HG02571 (cell line): ENCODE measurements at regions not wholly inside any gene's neighbourhood (a gene's known extent, or its start where the extent isn't known, plus 50 kb on each side); places are given as distances from the start of the nearest gene placed in this dataset.

Source experiments
- ATAC-seq: cut with Tn5 transposase; IDR thresholded peaks from one replicate; pipeline ENCODE4 v1.9.1; 2021; ENCODE audit warnings: mild to moderate bottlenecking, moderate library complexity; ENCODE audit not compliant: unreplicated experiment

- ATAC-seq, result no peak
Measured at GRCh38 chr18:38415811-38416210, 850.2 kb upstream of the CELF4 start.

- no peak for ATAC-seq
Measured at GRCh38 chr18:38413193-38413592, 847.6 kb upstream of the CELF4 start.

GRCh38 chr18:38406607-38407006, 841.0 kb upstream of the CELF4 start:
- no peak for ATAC-seq

- ATAC-seq, result no peak
Measured at GRCh38 chr18:38402509-38402908, 836.9 kb upstream of the CELF4 start.

- ATAC-seq, result no peak
Measured at GRCh38 chr18:38397094-38397493, 831.5 kb upstream of the CELF4 start.

GRCh38 chr18:38386146-38386545, 820.5 kb upstream of the CELF4 start:
- no peak for ATAC-seq

GRCh38 chr18:38369772-38370690, 804.4 kb upstream of the CELF4 start:
- ATAC-seq, result no peak

GRCh38 chr18:38368886-38369285, 803.3 kb upstream of the CELF4 start:
- ATAC-seq, result no peak

- no peak for ATAC-seq
Measured at GRCh38 chr18:38368246-38368645, 802.6 kb upstream of the CELF4 start.

- ATAC-seq, result no peak
Measured at GRCh38 chr18:38367473-38367872, 801.9 kb upstream of the CELF4 start.

- ATAC-seq, result no peak
Measured at GRCh38 chr18:38362286-38362792, 796.7 kb upstream of the CELF4 start.

- no peak for ATAC-seq
Measured at GRCh38 chr18:38358805-38359657, 793.4 kb upstream of the CELF4 start.

GRCh38 chr18:38353149-38353548, 787.6 kb upstream of the CELF4 start:
- ATAC-seq, result no peak

- no peak for ATAC-seq
Measured at GRCh38 chr18:38350141-38350540, 784.5 kb upstream of the CELF4 start.

- no peak for ATAC-seq
Measured at GRCh38 chr18:38330573-38330972, 765.0 kb upstream of the CELF4 start.

GRCh38 chr18:38329145-38329544, 763.5 kb upstream of the CELF4 start:
- no peak for ATAC-seq

GRCh38 chr18:38322206-38322605, 756.6 kb upstream of the CELF4 start:
- ATAC-seq, result no peak

GRCh38 chr18:38321262-38321661, 755.7 kb upstream of the CELF4 start:
- no peak for ATAC-seq

- no peak for ATAC-seq
Measured at GRCh38 chr18:38318416-38318815, 752.8 kb upstream of the CELF4 start.

- ATAC-seq, result no peak
Measured at GRCh38 chr18:38313831-38314230, 748.2 kb upstream of the CELF4 start.

- ATAC-seq, result no peak
Measured at GRCh38 chr18:38312532-38312931, 746.9 kb upstream of the CELF4 start.

- no peak for ATAC-seq
Measured at GRCh38 chr18:38310936-38311335, 745.3 kb upstream of the CELF4 start.
